ENCODE measurements at regions not wholly inside any gene's neighbourhood (a gene's known extent, or its start where the extent isn't known, plus 50 kb on each side); places are given as distances from the start of the nearest gene placed in this dataset.

- no peak for DNase-seq
These were observed 324.2 kb downstream of the SEC14L1 start for GRCh38 chr17:77464988-77465357.

- DNase-seq: no peak
These were observed 324.7 kb downstream of the SEC14L1 start for GRCh38 chr17:77465358-77466041.

DNA sequence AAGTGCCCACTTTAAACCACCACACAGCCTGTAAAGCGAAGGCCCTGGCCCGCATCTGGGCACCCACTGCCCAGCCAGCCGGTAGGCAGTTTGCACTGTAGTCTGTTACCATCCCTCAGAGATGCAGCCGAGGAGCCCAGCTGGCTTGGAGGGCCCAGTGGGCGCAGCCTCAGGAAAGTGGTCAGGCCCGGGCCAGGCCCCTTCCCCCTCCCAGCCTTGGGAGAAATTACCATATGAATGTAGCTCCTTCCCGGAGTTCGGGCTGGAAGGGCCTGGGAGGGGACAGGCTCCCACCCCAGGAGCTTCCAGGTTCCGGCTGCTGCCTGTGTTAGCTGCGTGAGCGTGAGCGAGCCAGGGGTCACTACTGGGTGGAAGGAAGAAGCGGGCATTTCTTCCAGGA is 325.4 kb downstream of the SEC14L1 start:
- no peak for DNase-seq

DNA sequence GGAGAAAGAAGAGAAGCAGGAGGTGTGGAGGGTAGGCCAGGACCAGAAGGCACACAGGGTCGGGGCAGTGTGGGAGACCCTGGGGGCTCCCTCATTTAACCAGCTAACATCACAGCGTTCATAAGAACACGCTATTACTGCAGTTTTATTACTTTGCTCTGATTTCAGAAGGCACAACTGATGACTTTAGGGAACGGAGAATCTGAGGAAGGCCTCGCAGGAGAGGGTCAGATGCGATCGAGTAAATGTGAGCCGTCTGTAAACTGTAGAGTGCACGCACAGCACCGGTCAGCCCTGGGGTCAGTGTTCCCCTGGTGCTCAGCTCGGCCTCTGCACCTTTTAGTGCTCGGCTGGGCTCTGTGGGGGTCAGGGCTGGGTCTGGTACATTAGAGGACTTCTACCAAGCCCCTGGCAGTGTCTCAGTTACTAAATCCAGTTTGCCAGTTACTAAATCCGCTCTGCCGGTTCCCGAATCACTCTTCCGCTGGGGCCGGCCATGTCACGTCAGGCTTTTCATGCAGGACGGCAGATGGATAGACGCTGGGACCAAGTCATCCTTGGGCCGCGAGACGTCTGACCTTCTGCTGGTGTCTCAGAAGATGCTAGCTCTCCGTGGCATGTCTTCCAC is 325.9 kb downstream of the SEC14L1 start:
- DNase-seq: no peak

- DNase-seq: no peak
These were observed 326.8 kb downstream of the SEC14L1 start for GRCh38 chr17:77467521-77467920.

DNA sequence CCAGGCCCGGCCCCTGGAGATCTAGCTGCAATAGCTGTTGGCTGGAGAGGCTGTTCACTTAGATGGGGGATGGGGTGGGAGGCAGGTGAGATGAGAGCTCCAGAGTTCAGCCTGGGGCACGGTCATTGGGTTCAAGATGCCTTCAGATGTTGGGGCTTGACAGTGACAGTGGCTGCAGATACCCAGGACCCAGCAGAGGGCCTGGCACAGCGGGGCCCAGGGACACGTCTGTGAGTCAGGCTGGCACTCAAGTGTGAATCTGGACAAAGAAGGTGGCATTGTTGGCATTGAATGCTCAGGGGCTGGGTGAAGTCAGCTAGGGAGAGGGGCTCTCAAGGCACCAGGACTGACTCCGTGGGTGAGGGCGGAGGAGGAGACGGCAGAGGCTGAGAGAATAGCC is 328.1 kb downstream of the SEC14L1 start:
- no peak for DNase-seq

DNA sequence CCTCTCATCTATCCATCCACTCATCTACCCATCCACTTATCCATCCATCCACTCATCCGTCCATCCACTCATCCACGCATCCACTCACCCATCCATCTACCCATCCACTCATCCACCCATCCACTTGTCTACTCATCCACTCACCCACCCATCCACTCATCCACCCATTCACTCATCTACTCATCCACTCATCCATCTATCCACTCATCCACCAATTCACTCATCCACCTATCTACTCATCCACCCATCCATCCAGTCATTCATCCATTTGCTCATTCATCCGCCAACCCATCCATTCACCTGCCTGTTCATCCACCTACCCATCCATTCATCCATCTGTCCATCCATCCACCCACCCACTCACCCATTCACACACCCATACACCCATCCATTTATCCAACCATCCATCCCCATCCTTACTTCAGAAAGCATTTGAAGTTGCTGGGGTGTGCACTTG is 329.6 kb downstream of the SEC14L1 start:
- DNase-seq: no peak

GRCh38 chr17:77470800-77471733 is 330.3 kb downstream of the SEC14L1 start:
- DNase-seq: no peak

GRCh38 chr17:77471984-77472461 is 331.3 kb downstream of the SEC14L1 start:
- peak; percentile 75 for DNase-seq

DNA sequence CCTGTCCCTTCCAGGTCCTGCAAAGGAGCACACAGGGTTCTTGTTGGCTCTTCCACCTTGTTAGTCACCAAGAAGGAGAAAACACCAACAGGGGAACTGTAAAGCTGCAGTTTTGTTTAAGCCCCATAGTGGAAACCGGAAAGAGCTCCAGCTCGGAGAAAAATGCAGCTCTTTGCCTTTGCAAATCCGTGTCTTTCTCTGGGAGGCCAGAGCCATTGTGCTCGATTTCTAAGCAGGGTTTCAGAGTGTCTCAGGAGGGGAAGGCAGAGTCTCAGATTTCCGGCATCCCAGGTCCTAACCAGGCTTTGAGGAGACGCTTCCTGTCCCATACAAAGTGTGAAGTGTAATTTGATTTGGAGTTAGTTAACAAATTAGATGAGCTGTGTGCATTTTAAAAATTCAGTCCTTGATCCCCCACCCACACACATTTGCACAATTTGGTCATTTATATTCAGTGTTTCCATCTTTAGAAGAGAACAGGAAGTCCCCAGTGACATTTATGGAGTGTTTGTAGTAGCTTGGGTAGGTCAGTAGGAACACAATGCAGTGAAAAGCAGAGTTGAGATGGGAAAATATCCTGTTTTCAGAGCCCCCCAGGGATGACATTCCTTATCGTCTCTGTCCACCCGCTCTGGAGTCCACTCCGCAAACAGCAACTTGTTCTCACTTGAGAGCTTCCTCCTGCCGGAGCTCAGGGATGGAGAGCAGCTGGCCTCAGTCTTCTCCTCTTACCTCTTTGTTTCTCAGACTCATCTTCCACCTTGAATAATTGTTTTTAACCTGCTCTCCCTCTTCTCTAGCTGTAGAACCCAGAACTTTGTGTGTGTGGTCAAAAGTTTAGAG is 331.9 kb downstream of the SEC14L1 start:
- peak; percentile 39 for DNase-seq

DNA sequence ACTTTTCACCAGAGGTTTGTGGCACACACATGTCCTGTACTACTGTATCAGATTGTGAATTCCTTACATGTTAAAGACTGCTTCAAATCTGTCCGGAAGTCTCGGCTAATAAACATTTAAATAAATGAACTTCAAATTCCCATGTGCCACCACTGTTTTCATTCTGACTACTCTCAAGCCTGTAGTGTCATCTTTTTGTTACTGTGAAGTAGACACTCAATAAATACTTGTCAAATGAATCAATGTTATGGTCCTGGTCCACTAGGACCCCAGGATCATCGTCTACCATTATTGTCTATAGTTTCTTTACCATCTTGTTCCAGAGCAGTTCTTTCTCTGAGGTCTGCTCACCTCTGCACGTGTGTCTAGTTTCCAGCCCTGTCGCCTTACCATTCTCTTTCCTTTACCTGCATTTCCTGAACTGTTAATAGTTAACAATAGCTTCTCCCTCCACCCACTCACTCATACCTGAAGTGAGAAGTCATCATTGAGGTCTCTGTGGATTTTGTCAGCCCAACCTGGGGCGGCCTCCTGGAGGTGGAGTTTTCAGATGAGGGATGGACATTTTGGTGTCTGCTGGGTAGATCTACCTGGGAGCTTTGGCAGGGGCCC is 333.0 kb downstream of the SEC14L1 start:
- no peak for DNase-seq

GRCh38 chr17:77474292-77474988 is 333.7 kb downstream of the SEC14L1 start:
- no peak for DNase-seq

DNA sequence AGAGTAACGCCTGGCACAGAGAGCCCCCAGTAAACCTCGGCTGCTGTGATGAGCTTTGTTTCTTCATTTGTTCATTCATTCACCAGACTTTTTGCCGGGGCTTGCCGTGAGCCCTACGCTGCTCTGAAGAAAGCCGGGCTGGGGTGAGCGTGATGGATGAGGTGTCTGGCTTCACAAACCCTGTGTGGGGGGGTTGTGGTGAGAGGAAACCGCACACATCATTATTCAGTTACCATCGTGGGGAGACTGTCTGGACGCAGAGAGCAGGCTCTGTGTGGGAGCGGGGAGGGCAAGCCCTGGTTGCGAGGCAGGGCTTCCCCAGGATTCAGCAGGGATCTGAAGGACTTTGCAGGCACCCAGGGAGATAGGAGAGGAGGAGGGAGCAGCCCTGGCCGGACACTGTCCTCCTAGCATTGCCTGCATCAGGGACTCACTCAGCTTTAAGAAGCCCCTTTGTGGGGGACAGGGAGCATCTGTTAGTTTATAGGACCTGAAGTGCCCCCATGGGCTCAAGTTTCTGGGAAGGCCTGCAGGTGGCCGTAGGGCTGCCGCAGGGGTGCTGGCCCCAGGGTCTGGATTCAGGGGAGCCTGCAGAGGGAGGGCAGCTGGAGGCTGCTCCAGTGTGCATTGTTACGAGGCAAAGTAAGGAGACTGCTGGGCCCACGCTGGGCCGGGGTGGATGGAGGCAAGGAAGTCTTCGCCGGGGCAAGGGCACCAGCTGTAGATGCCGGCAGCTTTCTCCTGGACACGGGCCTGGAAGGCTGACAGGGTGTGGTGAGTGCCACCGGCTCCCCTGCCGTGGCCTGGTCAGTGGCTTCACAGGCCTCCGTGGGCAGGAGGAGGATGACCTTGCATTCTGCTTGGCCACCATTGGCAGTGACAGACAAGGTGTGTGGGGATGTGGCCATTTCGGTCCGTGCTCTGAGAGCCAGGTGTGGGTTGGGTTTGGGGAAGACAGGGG is 334.5 kb downstream of the SEC14L1 start:
- no peak for DNase-seq

GRCh38 chr17:77476006-77476405 is 335.2 kb downstream of the SEC14L1 start:
- DNase-seq: no peak

DNA sequence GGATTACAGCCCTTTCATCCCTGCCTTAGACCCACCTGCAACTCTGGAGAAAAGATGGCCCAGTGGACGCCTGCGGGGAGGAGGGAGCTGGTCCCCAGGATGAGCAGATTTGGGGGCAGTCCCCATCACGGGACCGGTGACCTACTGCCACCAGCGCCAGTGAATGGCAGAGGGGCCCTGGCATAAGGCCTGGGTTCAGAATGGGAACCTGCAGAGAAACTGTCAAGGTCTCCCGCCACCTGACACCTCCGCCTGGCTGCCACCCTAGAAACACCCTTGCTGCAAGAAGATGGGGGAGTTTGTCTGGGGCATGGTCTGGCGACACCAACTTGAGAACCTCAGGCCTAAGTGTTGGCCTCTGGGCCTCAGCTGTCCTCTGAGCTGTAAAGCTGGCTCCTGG is 335.7 kb downstream of the SEC14L1 start:
- DNase-seq: no peak

DNA sequence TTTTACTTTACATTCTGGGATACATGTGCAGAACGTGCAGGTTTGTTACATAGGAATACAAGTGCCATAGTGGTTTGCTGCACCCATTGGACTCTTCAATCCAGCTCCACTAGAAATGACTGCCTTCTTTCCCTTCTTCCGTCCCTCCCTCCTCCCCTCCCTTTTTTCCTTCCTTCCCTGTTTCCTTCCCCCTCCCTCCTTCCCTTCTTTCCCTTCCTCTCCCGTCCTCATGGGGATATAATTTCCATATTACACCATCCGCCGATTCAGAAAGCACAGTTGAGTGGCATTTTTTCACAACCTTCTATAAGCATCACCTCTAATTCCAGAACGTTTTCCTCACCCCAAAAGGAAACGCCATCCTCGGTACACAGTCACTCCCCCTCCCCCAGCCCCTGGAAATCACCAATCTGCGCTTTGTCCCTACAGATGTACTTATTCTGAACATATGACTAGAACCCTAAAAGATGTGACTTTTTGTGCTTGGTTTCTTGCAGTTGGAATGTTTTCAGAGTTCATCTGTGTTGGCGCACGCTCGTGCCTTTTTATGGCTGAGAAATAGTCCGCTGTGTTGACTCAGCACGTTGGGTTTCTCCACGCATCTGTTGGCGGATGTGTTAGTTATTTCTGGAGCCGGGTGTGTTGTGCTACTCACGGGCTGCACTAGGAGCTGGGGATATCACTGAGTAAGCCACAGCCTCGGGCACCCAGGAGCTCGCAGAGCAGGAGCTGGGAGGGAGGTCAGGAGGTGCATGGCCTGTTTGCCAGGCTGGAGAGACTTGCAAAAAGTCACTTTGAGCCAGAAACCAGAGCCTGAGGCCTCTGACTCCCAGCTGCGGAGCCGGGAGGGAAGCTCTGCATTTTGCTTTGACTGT is 336.4 kb downstream of the SEC14L1 start:
- no peak for DNase-seq

DNA sequence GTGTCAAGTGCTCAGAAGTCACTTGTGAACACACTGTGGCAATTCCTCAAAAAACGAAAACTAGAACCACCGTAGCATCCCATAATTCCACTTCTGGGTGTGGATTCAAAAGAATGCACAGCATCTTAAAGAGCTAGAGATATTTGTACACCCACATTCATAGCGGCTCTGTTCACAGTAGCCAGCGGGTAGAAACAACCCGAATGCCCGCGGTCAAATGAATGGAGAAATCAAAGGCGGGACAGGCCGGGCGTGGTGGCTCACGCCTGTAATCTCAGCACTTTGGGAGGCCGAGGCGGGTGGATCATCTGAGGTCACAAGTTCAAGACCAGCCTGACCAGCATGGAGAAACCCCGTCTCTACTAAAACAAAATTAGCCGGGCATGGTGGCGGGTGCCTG is 337.5 kb downstream of the SEC14L1 start:
- no peak for DNase-seq

- no peak for DNase-seq
These were observed 338.1 kb downstream of the SEC14L1 start for GRCh38 chr17:77478899-77479298.

Measured in NCI-H2029 treated with DMSO at 0.1 percent for 48 hours (cell line).